ENCODE measurements at regions not wholly inside any gene's neighbourhood (a gene's known extent, or its start where the extent isn't known, plus 50 kb on each side); places are given as distances from the start of the nearest gene placed in this dataset.

DNA sequence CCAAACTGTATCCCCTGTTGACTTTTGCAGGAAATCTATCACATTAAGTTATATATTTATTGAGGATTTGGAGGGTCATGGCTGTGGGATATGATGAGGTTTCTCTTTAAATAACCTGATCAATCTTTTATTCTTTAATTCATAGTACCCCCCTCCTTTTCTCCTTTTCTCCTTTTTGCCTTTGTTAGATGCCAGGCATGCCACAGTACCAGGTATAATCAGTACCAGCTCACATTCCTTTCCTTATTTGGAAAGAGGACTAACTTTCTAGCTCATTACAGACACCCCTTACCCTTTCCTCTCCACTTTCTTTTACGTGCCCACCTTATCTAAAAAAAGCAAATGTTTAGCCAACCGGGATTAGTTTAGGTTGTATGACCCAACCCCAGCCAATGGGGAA is 326.4 kb upstream of the NAALADL2 start:
- TF ChIP-seq, protein P1, sequence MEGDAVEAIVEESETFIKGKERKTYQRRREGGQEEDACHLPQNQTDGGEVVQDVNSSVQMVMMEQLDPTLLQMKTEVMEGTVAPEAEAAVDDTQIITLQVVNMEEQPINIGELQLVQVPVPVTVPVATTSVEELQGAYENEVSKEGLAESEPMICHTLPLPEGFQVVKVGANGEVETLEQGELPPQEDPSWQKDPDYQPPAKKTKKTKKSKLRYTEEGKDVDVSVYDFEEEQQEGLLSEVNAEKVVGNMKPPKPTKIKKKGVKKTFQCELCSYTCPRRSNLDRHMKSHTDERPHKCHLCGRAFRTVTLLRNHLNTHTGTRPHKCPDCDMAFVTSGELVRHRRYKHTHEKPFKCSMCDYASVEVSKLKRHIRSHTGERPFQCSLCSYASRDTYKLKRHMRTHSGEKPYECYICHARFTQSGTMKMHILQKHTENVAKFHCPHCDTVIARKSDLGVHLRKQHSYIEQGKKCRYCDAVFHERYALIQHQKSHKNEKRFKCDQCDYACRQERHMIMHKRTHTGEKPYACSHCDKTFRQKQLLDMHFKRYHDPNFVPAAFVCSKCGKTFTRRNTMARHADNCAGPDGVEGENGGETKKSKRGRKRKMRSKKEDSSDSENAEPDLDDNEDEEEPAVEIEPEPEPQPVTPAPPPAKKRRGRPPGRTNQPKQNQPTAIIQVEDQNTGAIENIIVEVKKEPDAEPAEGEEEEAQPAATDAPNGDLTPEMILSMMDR (IDR thresholded peaks at IDR 0.05) = no peak

DNA sequence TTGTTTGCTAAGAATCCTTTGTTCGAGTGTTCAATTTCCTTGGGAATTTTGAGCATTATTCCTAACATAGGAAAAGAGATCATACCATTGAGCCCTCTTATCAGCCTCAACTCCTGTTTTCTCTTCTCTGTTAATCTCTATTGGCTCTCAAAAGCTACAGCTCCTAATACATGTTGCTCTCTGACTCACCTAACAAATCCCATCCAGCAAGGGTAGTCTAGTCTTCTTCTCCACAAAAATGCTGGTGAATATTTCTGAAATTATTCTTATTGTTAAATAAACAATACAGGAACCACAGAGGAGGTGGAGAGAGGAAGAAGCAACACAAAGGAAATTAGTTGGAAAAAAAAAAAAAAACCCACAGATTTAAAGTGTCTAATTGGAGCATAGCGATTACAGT is 325.8 kb upstream of the NAALADL2 start:
- TF ChIP-seq, protein P1 (IDR thresholded peaks at IDR 0.05) = no peak

DNA sequence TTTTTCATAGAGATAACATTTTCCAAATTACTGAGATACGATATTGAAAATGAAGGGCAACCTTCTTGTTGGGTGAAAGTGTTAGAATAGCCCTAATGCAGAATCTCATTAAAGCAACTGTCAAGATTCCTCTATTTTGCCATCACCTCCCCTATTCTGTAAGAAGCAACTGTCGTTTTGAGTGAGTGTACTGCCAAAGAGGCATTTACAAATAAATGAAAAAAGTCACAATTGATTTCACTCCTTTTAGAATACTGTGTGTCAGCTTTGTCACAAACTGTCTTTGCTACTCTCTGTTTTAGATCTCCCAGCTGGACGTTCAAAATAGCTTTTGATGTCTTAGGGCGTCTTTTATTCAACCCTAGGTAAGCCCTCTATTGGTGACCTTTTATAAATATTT is 322.8 kb upstream of the NAALADL2 start:
- TF ChIP-seq, protein P1 (IDR thresholded peaks at IDR 0.05) = no peak

DNA sequence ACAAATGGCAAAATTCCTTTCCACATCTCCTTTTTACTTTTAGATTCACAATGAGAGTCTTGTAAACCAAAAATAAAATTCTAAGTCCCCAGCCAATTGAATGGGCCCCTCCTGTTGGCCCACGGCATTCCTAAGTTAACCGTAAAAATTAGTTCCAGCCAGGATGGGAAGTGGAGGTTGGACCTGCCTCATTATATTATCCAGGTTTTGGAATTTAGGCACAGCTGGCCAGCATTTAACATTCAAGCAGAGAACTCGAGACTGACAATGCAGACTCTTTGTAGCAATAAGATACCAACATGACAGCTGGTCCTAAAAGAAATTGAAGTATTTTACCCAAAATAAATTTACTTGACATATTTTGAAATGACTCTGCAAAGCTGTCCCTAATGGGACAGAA is 321.0 kb upstream of the NAALADL2 start:
- TF ChIP-seq, protein P1 (IDR thresholded peaks at IDR 0.05) = no peak

DNA sequence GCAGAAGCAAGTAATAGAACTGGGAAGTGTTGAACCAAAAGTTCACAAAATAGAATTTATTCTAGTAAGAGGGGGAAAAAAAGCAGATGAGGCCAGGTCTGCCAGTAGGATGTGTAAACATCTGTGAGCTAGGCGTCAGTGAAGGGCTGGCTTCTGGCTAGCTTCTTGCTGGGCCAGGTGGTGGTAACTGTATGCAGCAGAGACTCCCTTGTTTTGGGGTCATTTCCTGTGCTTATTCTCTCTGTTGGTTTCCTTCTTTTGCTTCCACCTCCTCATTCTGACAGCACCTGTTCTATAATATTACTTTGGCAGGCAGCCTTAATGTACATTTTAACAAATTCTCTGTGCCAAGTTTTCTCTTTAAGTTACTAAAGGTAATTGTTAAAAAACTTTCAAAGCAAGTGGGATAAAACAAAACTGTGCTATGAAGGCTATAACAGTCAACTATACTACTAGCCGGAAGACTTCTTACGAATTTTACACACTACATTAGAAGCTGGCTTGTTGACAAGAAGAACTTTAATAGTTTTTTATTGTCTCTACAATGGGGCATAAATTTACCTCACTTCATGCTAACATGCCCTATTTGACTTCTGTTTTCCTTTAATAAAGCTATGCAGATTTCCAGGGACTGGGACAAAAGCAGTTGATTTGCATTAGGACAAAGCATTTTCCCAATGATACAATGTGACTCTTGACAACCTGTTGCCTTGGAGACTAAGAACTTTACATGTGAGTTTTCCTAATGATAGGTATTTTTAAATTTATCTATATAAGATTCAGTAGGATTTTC is 318.8 kb upstream of the NAALADL2 start:
- TF ChIP-seq, protein P1 (IDR thresholded peaks at IDR 0.05) = no peak

DNA sequence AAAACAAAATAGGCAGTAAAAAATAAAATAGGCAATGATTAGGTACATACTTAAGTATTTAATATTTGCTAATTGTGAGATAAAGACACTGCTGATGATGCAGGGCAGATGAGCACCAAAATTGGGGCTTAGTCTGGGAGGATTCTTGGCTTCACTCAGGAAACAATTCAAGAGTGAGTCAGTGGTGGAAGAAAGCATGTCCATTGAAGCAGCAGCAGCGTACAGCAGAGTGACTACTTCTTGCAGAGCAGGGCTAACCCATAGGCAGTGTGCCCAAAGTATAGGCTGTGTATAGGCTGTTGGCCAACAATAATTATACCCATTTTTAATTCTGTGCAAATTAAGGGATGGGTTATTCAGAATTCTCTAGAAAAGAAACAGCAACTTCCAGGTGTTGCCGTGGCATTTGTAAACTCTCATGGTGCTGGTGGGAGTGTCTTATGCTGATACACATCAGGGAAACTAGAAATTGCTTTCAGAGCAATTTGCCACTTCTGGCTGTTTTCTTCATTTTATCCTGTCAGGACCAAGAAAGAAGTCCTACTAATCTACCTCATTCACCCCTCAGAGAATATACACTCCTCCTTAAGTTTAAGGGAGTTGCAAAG is 317.3 kb upstream of the NAALADL2 start:
- TF ChIP-seq, protein P1 (IDR thresholded peaks at IDR 0.05) = no peak

DNA sequence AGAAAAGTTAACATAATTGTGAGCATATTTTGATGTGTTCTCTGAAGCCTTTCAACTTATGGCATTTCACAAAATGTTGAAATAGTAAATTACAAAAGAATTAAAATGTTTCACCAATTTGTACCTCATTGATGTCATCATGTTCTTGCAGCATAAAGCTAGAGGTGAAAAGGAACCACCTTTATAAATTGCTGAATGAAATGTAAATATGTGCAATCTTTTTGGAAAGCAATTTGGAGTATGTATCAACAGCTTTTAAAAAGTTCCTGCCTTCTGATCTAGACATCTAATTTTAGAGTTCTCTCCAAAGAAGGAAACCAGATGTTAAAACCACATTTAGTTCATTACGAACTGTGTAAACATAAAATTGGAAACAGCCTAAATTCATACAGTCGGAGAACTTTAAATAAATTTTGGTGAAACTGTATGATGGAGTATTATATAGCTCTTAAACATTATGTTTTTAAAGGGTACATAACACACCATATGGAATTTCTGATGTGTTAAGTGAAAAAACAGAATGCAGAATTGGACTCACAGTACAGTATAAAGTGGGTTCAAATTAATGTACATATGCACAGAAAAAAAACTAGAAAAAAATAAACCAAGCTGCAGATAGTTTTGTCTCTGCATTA is 311.2 kb upstream of the NAALADL2 start:
- TF ChIP-seq, protein P1 (IDR thresholded peaks at IDR 0.05) = no peak

Measured in LNCAP (cell line).